ENCODE measurements at regions not wholly inside any gene's neighbourhood (a gene's known extent, or its start where the extent isn't known, plus 50 kb on each side); places are given as distances from the start of the nearest gene placed in this dataset.

DNA sequence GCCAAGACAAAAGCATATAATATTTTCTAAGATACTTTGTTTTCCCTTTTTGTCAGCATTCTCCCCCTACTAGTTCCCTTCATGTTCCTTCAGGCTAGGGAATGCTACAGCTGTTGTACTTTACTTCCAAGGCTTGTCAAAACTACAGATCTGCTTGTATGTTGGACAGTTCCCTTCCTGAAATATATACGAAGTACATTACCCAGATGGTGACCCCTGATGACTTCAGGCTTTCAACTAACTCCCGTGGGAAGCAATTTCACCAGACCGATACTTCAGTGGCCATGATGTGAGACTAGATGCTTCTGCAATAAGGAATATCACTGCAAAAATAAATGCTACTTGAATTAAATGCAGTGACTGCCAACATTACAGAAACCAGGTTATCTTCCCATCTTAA is 332.8 kb downstream of the SH2D1A start:
- no peaks in the 10 kb centered on the region for H3K9me3 Mint-ChIP-seq
- no peaks in the 10 kb centered on the region for H3K4me1 Mint-ChIP-seq
- H3K4me3 Mint-ChIP-seq: no peak overlapping the region
- TF ChIP-seq, protein P1, sequence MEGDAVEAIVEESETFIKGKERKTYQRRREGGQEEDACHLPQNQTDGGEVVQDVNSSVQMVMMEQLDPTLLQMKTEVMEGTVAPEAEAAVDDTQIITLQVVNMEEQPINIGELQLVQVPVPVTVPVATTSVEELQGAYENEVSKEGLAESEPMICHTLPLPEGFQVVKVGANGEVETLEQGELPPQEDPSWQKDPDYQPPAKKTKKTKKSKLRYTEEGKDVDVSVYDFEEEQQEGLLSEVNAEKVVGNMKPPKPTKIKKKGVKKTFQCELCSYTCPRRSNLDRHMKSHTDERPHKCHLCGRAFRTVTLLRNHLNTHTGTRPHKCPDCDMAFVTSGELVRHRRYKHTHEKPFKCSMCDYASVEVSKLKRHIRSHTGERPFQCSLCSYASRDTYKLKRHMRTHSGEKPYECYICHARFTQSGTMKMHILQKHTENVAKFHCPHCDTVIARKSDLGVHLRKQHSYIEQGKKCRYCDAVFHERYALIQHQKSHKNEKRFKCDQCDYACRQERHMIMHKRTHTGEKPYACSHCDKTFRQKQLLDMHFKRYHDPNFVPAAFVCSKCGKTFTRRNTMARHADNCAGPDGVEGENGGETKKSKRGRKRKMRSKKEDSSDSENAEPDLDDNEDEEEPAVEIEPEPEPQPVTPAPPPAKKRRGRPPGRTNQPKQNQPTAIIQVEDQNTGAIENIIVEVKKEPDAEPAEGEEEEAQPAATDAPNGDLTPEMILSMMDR (IDR thresholded peaks at IDR 0.05; ENCODE audit: unreplicated experiment in 3 of 3): no peak
- H3K27me3 Mint-ChIP-seq (ENCODE audit: low read depth): no peaks in the 10 kb centered on the region
- H3K27ac Mint-ChIP-seq: no peak overlapping the region
- no peaks in the 10 kb centered on the region for H3K36me3 Mint-ChIP-seq (ENCODE audit: low read depth)

DNA sequence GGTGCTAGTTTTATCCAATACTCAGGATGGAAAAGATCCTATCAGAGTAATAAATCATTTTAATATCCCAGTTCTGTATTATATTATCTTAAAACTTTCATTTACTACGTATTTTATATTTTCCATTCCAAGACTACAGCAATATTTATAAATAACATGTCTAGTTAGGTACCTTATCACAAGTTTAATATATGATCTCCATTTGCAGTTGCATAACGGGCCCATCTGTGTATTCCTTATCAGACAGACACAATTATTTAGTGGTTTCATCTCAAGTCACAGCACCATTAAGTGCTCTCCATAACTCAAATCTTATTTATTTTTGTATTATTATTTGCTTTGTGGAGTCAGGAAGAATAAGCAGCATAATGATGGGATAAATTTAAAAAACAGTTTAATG is 333.9 kb downstream of the SH2D1A start:
- Mint-ChIP-seq H3K36me3 (ENCODE audit: low read depth) (no peaks in the 10 kb centered on the region), H3K27me3 (ENCODE audit: low read depth) (no peaks in the 10 kb centered on the region), H3K4me3 (no peak overlapping the region), H3K4me1 (no peaks in the 10 kb centered on the region), H3K27ac (no peak overlapping the region), H3K9me3 (peaks cover 2% of the 10 kb centered on the region)
- TF ChIP-seq, protein P1 (IDR thresholded peaks at IDR 0.05; ENCODE audit: unreplicated experiment in 3 of 3): no peak

DNA sequence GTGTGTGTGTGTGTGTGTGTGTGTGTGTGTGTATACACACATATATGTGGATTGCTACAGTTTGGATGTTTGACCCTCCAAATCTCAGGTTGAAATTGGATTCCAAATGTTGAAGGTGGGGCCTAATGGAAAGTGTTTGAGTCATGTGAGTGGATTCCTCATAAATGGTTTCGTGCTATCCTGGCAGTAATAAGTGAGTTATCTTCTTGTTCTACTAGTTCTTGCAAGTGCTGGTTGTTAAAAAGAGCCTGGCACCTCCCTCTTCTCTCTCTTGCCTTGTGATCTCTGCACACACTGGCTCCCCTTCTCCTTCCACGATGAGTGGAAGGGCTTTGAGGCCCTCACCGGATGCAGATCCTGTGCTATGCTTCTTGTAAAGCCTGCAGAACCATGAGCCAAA is 344.1 kb downstream of the SH2D1A start:
- H3K27ac Mint-ChIP-seq: no peak overlapping the region
- no peaks in the 10 kb centered on the region for H3K36me3 Mint-ChIP-seq (ENCODE audit: low read depth)
- H3K9me3 Mint-ChIP-seq: peaks cover 5% of the 10 kb centered on the region
- no peaks in the 10 kb centered on the region for H3K27me3 Mint-ChIP-seq (ENCODE audit: low read depth)
- H3K4me1 Mint-ChIP-seq: no peaks in the 10 kb centered on the region
- TF ChIP-seq, protein P1 (IDR thresholded peaks at IDR 0.05; ENCODE audit: unreplicated experiment in 3 of 3): no peak
- H3K4me3 Mint-ChIP-seq: no peak overlapping the region

DNA sequence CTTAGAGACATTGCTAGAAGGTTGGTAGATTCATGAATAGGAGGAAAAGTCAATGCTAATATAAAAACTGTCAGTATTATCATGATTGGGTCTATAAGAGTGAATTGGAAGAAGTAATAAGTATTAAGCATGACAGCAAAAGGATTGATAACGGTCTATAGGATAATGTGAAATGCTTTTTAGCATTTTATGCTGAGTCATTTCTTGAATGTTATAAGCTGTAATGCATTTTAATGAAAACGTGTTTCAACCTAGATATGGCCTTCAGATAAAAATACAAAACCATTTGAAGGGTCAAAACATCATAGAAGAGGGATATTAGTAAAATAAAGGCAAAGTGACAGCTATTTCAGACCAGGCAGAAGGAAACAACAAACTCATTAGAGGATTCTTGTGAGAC is 353.5 kb downstream of the SH2D1A start:
- H3K9me3 Mint-ChIP-seq: no peaks in the 10 kb centered on the region
- no peak overlapping the region for H3K4me3 Mint-ChIP-seq
- TF ChIP-seq, protein P1 (IDR thresholded peaks at IDR 0.05; ENCODE audit: unreplicated experiment in 3 of 3): no peak
- no peaks in the 10 kb centered on the region for H3K4me1 Mint-ChIP-seq
- H3K27me3 Mint-ChIP-seq (ENCODE audit: low read depth): no peaks in the 10 kb centered on the region
- no peak overlapping the region for H3K27ac Mint-ChIP-seq
- H3K36me3 Mint-ChIP-seq (ENCODE audit: low read depth): no peaks in the 10 kb centered on the region

DNA sequence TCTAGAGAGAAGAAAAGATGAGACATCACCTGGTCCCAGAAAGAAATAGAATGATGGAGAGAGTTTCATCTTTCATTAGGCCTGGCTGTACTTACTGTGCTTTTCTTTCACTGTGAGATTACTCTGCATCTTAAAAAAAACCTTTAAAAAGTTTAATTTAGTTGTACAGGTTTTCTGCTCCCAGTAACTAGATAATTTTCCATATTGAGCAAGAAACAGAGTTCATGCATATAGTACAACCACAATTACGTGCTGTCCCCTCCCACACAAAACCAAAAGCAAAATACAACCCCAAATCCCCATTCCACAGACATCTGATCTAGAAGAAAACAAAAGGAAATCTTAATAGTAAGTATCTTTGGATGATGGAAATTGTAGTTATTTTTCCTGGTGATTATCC is 371.2 kb downstream of the SH2D1A start:
- Mint-ChIP-seq H3K4me3 (no peak overlapping the region), H3K36me3 (ENCODE audit: low read depth) (no peaks in the 10 kb centered on the region), H3K4me1 (no peaks in the 10 kb centered on the region), H3K9me3 (no peaks in the 10 kb centered on the region), H3K27ac (no peak overlapping the region), H3K27me3 (ENCODE audit: low read depth) (no peaks in the 10 kb centered on the region)
- TF ChIP-seq, protein P1 (IDR thresholded peaks at IDR 0.05; ENCODE audit: unreplicated experiment in 3 of 3): no peak

DNA sequence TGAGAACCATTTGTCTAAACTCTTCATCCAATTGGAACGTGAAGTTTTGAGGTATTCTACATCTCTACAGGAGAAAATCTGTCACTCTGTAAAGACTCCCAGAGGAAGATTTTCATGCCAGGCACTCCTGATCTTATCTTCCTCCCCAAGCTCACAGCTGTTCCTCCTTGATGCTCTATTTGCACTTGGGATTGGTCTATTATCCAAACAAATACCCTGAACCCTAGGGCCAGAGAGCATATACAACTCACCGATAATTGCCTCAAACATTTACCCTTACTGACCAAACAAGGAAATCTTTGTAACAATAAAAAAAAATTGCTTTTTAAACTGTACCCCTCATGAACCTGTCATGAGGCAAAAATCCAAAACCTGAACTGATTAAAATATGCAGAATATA is 372.7 kb downstream of the SH2D1A start:
- Mint-ChIP-seq H3K4me1 (no peaks in the 10 kb centered on the region), H3K4me3 (no peak overlapping the region), H3K27me3 (ENCODE audit: low read depth) (no peaks in the 10 kb centered on the region), H3K36me3 (ENCODE audit: low read depth) (no peaks in the 10 kb centered on the region), H3K27ac (no peak overlapping the region), H3K9me3 (no peaks in the 10 kb centered on the region)
- TF ChIP-seq, protein P1 (IDR thresholded peaks at IDR 0.05; ENCODE audit: unreplicated experiment in 3 of 3): no peak

Data from nephron (organoid).